ENCODE measurements at regions not wholly inside any gene's neighbourhood (a gene's known extent, or its start where the extent isn't known, plus 50 kb on each side); places are given as distances from the start of the nearest gene placed in this dataset.
"Not testable (repeated sequence)": the region's sequence is repeated elsewhere in the genome, so short reads cannot be mapped to it uniquely, and the experiment has no call there.

DNA sequence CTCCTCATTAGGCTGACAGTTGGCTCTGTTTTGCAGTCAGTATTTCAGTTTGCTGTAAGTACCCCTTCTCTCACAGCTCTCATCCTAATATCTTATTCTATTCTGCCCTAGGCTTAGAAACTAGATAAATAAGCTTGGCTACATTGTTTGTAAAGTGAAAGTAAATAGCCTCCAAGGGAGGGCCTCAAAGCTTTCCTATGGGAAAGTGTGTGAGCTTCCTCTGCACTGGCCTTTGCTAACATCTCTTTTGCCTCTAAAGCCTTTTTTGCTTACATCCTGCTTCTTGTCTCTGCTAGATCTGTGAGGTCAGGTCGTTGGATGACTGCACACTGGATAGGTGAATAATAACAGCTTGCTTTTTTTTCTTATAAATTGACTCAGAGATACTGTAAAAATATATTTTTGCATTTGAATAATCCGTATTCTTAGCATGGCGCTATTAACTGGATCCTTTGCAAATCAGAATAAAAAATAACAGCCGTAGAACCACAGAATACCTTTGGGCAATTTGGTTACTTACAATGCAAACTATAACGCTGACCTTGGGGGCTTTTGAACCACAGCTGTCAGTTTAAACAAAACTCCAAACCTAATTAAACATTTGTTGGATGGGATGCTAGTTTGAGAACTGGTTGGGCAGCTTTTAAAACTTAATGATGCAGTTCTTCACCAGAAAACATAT, 55.1 kb downstream of the TTC6 start:
- no peak for DNase-seq

DNA sequence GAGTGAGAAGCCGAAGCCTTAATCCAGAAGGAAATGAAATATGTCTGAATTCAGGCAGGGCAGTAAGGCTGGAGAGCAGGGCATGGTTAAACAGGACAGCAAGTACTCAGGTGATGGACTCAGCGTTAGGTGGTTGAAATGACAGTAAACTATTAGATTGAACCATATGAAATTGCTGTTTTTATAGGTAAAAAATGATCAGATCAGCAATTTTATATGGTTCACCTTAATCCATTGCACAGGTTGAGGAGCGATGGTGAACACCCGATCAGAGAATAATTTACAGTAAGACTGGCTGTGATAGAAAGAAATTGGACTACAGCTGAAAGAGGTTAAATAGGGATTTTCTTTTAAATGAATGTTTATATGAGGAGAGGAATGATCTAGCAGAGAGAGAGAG, 56.6 kb downstream of the TTC6 start:
- no peak for DNase-seq

DNA sequence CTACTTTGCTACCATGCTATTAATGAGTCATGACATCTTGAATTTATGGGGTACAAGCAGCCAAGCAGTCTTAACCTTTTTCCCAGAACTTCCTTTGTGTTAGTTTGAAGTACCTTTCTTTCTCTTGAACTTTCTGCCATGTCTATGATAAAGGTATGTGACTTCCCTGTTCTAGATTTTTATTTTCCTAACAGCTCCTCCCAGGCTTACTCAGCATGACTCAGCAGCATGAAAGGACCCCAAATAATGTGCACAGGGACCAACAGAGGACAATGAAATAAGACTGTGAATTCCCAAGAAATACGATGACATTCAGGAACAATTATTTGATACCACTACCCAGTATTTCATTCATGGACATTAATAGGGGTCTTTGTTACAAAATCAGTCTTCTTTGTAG, 60.0 kb downstream of the TTC6 start:
- DNase-seq: no peak

DNA sequence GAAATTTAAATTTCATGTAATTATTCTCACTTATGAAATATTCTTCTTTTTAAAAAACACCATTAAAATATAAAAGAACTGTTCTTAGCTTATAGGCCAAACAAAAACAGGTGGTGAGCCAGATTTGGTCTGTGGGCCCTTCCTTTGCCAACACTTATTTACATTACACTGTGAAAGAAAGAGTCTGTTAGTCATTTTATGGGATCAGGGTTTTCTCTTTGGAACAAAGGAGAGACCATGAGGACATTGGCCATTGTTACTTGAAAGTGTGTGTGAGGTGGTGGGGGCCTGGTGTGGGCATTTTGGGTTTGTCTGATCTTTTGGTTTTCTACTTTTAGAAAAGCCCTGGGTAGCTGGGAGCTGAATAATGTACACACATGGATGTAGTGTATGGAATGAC, 62.7 kb downstream of the TTC6 start:
- DNase-seq: no peak

DNA sequence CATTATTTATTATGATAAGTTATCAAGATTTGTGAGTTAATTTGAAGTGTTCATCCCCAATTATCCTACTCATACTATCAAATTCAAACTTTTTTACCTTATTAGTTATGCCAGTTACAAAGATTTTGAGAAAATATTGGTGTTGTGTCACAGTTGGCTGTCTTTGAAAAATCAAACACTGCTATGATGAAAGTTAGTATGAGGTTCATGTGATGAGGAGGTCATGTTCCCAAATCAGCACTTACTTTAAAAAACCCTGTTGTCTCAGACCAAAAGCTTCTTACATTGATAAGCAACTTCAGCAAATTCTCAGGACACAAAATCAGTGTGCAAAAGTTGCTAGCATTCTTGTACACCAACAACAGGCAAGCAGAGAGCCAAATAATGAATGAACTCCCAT, 68.1 kb downstream of the TTC6 start:
- no peak for DNase-seq

DNA sequence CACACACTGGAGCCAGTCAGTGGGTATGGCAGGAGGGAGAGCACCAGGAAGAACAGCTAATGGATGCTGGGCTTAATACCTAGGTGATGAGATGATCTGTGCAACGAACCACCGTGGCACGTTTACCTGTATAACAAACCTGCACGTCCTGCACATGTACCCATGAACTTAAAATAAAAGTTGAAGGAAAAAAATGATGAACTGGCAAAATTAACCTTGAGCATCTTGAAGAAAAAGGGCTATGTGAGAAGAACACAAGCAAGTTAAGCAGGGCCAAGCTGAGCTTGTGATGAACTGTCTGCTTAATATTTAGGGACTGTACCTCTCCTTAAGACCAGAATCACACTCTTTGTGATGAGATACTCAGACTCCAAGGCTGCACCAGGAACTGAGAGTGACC, 70.0 kb downstream of the TTC6 start:
- DNase-seq: no peak

DNA sequence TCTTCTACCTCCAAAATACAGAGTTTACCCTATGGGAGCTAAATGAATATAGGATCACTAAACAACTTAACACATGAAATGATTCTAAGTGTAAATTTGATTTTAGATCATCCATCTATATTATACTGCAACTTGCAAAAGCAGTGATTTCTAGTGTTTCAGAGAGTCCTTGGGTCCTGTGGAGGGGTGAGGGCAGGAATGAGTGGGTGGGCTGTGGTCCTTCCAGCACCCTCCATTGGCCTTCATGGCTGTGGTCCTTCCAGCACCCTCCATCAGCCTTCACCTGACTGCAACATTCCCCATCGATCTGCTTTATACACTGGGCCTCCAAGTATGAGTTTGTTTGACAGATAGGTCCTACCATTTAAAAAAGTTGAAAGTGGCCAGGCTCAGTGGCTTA, 70.5 kb downstream of the TTC6 start:
- DNase-seq: no peak

DNA sequence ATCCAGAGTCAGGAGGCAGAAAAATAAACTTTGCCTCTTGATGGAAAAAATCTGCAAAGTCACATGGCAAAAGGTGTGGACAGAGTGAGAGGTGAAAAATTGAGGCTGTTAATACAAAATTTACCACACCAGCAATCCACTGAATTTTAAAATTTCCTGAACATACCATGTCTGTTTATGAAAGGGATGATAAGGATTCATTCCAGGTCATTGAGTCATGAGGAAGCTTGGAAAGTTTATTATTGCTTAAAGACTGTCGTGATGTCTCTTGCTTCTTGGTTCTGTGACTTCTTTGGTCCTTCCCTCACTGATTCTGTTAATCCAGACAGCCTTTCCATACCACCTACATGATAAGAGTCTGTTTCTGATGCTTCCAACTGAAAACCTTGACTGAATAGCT, 73.2 kb downstream of the TTC6 start:
- DNase-seq: no peak

DNA sequence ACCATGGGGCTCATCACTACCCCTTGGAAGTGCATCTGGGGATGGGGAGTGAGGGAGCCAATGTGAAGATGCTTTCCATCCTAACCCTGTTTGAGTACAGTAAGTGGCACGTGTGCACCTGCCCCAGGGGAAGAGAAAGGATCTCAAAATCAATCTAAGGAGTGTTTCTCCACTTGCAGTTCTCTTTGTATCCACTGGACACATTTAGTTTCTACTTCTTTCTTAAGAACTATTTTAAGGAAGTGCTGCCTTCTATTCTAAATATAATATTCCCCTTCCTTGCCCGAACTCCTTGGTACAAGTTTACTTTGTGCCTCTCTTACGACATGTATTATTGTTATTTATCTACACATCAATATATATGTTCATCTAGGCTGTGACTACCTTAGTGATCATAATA, 73.8 kb downstream of the TTC6 start:
- DNase-seq: no peak

DNA sequence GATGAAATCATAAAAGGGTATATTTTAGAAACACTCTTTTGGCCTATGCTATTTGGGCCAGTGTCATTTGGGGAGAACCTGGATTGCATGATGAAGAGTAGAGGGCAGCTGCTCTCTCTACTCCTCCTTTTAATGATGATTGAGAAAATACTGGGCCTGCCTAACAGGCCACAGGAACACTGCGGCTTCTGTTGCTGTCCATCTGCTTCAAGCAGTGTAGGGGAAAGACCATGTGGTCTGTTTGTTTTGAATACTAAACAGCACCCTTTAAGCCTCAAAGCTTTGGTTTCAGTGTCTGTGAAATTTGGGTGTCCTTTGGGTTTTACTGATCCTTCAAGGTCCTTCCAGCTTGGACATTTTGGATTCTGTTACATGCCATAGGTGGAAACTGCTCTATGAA, 78.0 kb downstream of the TTC6 start:
- no peak for DNase-seq

DNA sequence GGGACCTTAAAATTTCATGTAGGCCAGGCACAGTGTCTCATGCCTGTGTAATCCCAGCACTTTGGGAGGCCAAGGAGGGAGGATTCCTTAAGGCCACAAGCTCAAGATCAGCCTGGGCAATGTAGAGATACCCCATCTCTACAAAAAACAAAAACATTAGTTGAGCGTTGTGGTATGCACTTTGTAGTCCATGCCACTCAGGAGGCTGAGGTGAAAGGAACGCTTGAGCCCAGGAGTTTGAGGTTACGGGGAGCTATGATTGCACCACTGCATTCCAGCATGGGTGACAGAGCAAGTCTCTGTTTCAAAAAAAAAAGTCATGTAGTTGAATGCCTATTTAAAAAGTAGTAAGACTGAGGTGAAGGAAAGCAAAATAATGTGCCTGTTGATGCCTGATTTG, 83.5 kb downstream of the TTC6 start:
- no peak for DNase-seq

DNA sequence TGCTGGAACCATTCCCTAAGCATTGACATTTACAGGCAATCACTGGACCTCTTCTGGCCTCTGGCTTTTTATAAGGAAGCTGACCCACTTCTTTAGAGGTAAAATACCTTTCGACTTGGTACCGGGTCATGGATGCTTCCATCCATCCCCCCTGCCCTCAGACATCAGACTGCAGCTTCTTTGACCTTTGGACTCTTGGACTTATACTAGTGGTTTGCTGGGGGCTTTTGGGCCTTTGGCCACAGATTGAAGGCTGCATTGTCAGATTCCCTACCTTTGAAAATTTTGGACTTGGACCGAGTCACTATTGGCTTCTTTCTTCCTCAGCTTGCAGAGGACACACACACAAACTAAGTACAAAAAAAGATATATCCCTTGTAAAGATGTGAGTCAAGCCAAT, 86.1 kb downstream of the TTC6 start:
- no peak for DNase-seq

DNA sequence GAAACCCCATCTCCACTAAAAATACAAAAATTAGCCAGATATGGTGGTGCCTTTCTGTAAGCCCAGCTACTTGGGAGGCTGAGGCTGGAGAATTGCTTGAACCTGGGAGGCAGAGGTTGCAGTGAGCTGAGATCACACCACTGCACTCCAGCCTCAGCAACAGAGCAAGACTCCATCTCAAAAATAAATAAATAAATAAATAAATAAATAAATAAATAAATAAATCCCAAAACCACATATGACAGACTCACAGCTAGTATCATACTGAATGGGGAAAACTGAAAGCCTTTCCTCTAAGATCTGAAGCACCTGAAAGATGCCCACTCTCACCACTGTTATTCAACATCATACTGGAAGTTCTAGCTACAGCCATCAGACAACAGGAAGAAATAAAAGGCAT, 97.3 kb downstream of the TTC6 start:
- not testable (repeated sequence) for DNase-seq

DNA sequence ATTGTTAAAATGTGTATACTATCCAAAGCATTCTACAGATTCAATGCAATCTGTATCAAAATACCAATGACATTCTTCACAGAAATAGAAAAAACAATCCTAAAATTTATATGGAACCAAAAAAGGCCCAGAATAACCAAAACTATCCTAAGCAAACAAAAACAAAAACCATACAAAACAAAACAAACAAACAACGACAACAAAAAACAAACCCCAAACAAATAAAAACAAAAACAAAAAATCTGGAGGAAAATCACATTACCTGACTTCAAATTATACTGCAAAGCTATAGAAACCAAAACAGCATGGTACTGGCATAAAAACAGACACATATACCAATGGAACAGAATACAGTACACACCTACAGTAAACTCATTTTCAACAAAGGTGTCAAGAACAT, 98.0 kb downstream of the TTC6 start:
- not testable (repeated sequence) for DNase-seq

DNA sequence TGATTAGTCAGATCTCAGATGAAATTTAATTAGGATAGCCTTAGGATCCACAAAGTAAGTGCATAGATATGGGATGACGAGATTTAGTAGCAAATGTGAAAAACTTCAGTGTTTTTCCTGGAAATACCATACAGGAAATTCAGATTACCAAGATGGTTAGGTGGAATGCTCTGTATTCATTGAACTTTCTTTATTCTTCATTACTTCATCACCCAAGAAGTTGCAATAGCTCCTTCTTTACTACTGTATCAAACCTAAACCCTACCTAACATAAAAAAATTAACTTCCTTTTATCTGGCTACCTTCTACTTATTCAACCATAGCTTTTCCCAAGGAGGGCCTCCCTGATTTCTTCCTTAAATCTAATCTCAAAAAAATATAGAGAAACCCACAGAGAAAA, 100.4 kb downstream of the TTC6 start:
- DNase-seq: no peak

DNA sequence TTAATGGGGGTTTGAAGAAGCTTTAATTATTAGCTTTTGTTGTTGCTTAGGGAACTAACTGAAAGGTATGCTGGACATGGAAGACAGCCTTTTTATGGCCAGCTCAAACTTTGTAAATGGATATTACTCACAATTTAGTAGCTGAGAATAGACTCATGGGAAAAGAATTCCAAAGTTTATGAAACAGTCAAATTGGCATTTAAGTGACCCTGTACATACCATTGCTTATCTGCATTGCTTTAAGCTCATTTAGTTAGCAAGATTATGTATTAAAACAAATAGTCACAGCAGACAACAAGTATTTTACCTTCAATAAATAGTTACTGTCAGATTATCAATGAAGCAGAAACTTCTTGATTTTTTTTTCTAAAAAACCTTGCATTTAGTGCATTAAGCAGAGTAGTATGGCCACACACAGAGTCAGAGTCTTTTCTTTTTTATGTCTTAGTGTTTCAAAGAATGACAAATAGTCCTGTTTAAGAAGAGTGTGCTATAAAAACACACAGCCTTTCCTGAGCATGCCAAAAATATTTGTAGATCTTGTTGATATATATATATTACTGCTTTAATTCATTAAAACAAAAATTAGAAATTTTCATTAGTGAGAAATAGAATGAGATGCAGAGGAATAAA, 102.2 kb downstream of the TTC6 start:
- DNase-seq: no peak

DNA sequence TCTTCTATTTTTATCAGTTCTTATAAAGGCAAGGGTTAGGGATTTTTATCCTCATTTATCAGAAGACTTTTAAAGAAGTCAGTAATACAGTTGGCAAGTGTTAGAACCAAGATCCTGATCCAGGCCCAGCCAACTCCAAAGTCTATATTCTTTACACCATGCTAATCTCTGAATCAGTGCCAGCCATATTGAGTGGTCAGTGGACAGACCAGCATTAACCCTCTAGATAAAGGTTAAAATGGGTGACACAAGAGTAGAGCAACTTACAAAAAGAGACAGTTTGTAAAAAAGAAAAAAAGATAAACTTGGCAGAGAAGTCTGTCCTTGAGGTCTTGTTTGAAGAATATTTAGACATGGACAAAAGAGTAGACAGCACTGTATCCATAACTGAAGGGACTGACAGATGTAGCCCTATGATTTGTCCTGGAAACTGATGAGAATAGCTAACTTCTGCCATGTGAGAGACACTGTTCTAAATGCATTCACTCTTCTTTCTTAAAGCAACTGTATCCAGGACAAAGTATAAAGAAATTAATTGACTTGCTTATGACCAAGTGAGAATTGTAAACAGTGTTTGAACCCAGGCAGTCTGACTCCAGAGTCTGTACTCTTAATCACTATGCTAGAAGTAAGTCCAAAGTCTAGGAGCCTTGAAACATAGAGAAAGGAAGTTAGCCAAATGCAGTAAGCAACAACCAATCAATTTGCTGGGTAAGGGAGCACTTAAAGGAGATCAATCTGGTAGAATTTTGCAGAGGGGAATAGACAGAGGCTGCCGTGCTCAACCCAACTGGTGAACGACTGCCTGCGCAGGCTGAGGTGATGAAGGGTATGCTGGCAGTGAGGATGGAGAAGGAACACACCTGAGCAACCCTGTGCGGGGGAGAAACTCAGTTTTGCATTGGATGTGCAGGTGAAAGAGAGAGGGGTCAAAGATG, 103.7 kb downstream of the TTC6 start:
- no peak for DNase-seq

DNA sequence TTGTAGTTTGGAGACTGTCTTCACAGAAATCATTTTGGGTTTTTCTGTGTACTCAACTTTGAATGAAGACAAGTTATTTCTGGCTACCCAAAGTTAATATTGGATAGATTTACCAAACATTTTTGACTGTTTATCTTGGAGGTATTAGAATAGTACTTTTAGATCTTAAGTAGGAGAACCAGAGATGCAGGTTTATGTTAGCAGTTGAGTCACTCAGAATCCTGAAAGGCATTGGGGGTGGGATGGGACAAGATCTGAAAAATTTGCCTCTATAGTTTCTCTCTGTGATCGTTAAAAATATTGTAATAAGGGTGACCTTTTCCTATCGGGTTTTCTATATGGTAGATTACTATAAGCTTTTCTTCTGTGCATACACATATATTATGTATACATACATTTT, 112.3 kb downstream of the TTC6 start:
- no peak for DNase-seq

DNA sequence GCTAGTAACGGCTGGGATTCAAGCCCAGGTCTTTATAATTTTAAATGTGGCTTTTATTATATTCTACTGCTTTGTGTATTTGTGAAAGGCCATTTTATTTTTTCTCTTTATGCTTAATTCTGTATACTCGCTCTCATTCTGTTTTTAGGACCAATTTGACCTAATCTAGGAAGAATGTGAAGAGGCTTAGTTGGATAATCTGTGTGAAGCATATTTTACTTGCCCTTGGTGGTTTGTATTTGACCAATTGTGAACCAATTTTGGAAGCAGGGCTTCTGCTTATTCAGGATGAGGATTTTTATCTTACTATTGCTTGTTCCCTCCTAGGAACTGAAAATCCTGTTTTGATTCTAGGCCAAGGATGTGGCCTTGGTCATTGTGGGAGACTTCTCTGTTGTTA, 113.1 kb downstream of the TTC6 start:
- no peak for DNase-seq

DNA sequence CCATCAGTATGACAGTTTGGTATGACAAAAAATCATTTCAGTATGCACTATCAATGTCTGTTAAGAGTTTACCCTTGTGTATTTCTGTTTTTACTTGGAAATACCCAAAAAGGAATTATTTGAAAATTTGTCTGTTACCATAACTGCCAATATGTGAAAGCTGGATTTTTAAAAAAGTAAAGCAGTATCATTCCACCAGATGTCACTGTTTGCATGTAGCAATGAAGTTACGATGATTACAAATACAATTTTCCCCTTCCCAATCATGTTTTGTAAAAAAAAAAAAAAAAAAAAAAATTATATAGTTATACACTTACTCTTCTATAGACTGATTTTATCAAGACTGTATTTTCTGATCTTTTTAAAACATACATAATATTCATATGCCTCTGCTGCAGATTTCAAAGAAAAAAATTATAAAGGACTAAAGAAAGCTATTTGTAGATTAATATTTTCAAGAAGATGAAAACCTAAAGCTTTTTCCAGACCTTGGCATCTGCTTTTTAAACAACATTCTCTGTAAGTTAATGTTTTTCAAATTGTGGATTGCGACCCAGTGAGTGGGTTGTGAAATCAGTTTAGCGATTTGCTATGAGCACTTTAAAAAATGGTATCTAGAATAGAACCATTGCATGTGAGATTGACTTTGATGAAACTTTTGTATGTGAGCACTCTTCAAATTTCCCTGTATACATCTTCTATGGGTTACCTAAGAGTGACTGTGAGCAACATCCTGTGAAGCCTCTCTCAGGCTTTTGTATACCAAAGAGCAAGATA, 114.2 kb downstream of the TTC6 start:
- no peak for DNase-seq

DNA sequence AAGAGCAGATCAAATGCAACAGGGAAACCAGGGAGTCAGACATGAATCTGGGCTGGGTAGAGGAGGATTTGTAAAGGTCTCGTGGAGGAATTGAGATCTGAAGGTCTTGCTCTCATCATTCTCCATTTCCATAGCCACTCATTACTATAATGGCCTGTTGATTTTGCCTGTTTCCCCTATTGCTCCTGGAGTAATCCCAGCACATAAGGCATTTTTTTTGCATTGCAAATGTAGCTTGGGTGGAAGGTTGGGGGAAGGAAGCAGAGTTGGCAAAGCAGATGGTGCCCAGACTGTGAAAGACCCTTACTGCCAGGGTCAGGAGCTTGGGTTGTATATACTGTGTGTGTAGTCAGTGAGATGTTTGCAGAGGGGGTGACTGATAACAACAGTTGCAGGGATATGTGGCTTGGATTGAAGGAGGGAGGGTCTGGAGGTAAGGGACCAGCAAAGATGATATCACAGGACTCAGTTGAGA, 116.0 kb downstream of the TTC6 start:
- DNase-seq: no peak

DNA sequence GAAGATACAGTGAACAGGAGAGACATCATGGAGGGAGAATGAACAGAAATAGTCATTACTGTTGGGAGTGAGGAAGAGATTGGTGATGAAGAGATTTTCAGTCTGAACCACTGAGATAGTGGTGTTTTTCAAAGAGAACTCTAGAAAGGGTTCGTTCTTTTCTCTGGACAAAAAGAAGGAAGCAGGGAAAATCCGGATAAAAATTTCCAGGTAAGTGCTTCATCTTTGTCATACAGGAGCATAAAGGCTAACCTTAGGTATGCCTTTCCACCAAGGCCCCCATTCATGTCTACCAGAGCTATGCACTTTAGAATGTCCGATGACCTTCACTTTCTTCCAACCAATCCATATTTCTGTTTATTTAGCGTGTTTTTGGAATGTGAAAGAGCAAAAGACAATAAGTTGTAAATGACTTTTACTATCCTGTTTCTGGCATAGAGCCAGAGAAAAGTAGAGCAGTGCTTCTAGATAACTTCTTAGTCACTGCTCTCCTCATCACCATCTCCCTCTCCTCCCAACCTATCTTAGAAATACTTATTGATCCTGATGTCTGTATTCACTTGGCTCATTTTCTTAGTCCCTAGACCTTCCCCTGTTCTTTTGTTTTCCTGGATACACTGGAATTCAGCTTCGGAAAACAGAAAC, 116.5 kb downstream of the TTC6 start:
- no peak for DNase-seq

DNA sequence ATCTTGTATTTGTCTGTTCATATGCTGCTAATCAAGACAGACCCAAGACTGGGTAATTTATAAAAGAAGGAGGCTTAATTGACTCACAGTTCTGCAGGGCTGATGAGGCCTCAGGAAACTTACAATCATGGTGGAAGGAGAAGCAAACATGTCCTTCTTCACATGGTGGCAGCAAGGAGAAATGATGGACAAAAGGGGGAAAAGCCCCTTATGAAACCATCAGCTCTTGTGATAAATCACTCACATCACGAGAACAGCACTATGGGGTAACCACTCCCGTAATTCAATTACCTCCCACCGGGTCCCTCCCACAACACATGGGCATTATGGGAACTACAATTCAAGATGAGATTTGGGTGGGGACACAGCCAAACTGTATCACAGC, 117.0 kb downstream of the TTC6 start:
- not testable (repeated sequence) for DNase-seq
